ENCODE measurements at regions not wholly inside any gene's neighbourhood (a gene's known extent, or its start where the extent isn't known, plus 50 kb on each side); places are given as distances from the start of the nearest gene placed in this dataset.

DNA sequence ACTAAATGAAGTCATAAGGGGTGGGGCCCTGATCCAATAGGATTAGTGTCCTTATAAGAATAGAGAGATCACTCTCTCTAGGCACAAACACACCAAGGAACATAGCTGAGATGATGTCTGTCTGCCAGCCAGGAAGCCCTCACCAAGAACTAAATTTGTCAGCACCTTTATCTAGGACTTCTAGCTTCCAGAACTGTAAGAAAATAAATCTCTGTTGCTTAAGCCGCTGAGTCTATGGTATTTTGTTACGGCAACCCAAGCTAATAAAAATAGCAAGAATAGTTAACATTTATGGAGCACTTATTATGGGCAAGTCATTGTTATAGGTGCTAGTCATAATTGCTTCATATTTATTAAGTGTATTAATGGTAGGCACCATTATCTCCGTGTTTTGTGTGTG, 249.6 kb downstream of the MSRB3 start:
- TF ChIP-seq, protein P1, sequence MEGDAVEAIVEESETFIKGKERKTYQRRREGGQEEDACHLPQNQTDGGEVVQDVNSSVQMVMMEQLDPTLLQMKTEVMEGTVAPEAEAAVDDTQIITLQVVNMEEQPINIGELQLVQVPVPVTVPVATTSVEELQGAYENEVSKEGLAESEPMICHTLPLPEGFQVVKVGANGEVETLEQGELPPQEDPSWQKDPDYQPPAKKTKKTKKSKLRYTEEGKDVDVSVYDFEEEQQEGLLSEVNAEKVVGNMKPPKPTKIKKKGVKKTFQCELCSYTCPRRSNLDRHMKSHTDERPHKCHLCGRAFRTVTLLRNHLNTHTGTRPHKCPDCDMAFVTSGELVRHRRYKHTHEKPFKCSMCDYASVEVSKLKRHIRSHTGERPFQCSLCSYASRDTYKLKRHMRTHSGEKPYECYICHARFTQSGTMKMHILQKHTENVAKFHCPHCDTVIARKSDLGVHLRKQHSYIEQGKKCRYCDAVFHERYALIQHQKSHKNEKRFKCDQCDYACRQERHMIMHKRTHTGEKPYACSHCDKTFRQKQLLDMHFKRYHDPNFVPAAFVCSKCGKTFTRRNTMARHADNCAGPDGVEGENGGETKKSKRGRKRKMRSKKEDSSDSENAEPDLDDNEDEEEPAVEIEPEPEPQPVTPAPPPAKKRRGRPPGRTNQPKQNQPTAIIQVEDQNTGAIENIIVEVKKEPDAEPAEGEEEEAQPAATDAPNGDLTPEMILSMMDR (IDR thresholded peaks at IDR 0.05) = no peak
- TF ChIP-seq POLR2A (IDR thresholded peaks at IDR 0.05) = no peak
